GM23338 (cell line): ENCODE measurements at regions not wholly inside any gene's neighbourhood (a gene's known extent, or its start where the extent isn't known, plus 50 kb on each side); places are given as distances from the start of the nearest gene placed in this dataset.

Experiments
- ATAC-seq: fragments of 200-7000 bp; cut with Tn5 transposase; 3 replicates; pipeline ENCODE4 v1.9.1; 2020
- DNase-seq: peaks from one replicate; pipeline ENCODE4 v3.0.0-alpha.2; 2015; ENCODE audit warnings: low spot score
- H2AFZ ChIP-seq: fragments of 200-600 bp; sonication (generic); 2 replicates; pipeline ENCODE4 v1.8.0; 2016; ENCODE audit warnings: antibody characterized with exemption, mild to moderate bottlenecking, moderate library complexity
- H3F3A ChIP-seq: fragments of 200-600 bp; sonication (generic); replicated peaks from 2 replicates; pipeline ENCODE4 v1.8.0; 2017; ENCODE audit warnings: antibody characterized with exemption, mixed run types, low read depth
- H3K27ac ChIP-seq: fragments of 200-600 bp; sonication (generic); 2 replicates; pipeline ENCODE4 v1.6.1; 2016; ENCODE audit warnings: low read depth
- H3K27me3 ChIP-seq: fragments of 200-600 bp; sonication (generic); 2 replicates; pipeline ENCODE4 v1.8.0; 2016; ENCODE audit warnings: mild to moderate bottlenecking, mixed run types, moderate library complexity; ENCODE audit not compliant: insufficient read depth
- H3K36me3 ChIP-seq: fragments of 200-600 bp; sonication (generic); 2 replicates; pipeline ENCODE4 v1.8.0; 2016; ENCODE audit warnings: mild to moderate bottlenecking; ENCODE audit not compliant: insufficient read depth
- H3K4me1 ChIP-seq: fragments of 200-600 bp; sonication (generic); 2 replicates; pipeline ENCODE4 v1.8.0; 2016; ENCODE audit warnings: mild to moderate bottlenecking, moderate library complexity; ENCODE audit not compliant: insufficient read depth
- H3K4me2 ChIP-seq: fragments of 200-600 bp; sonication (generic); 2 replicates; pipeline ENCODE4 v1.7.1; 2017; ENCODE audit warnings: mixed run types
- H3K4me3 ChIP-seq: fragments of 200-600 bp; sonication (generic); 2 replicates; pipeline ENCODE4 v1.6.1; 2016; ENCODE audit warnings: mixed run types
- H3K79me2 ChIP-seq: fragments of 200-600 bp; sonication (generic); replicated peaks from 2 replicates; pipeline ENCODE4 v1.8.0; 2017; ENCODE audit warnings: mild to moderate bottlenecking; ENCODE audit not compliant: insufficient read depth
- H3K9me2 ChIP-seq: fragments of 200-600 bp; sonication (generic); 2 replicates; pipeline ENCODE4 v1.8.0; 2017; ENCODE audit not compliant: insufficient read depth
- H4K20me1 ChIP-seq: fragments of 200-600 bp; sonication (generic); replicated peaks from 2 replicates; pipeline ENCODE4 v1.8.0; 2017; ENCODE audit warnings: mild to moderate bottlenecking; ENCODE audit not compliant: insufficient read depth
- H3K27ac Mint-ChIP-seq: 2 replicates; pipeline ENCODE4 v1.8.0; 2020; ENCODE audit warnings: inconsistent platforms, mild to moderate bottlenecking, moderate library complexity, mixed read lengths
- H3K27me3 Mint-ChIP-seq: 3 replicates; pipeline ENCODE4 v1.8.0; 2022; ENCODE audit warnings: low read depth, mild to moderate bottlenecking, moderate library complexity, mixed read lengths, inconsistent platforms; ENCODE audit not compliant: insufficient read depth, poor library complexity
- H3K36me3 Mint-ChIP-seq: 3 replicates; pipeline ENCODE4 v1.8.0; 2021; ENCODE audit warnings: low read depth, mild to moderate bottlenecking, inconsistent platforms, moderate library complexity, mixed read lengths
- H3K4me1 Mint-ChIP-seq: 3 replicates; pipeline ENCODE4 v1.8.0; 2020; ENCODE audit warnings: mild to moderate bottlenecking, inconsistent platforms, mixed read lengths
- H3K4me3 Mint-ChIP-seq: 3 replicates; pipeline ENCODE4 v1.8.0; 2021; ENCODE audit warnings: moderate library complexity, mild to moderate bottlenecking, inconsistent platforms, mixed read lengths
- H3K9me3 Mint-ChIP-seq: 3 replicates; pipeline ENCODE4 v1.8.0; 2020; ENCODE audit warnings: moderate library complexity, mild to moderate bottlenecking, inconsistent platforms, mixed read lengths
- CREB1 ChIP-seq: fragments of 250-450 bp; sonication (Bioruptor Pico); IDR thresholded peaks from 2 replicates; pipeline ENCODE4 v1.5.0; 2020; ENCODE audit warnings: low read depth, mild to moderate bottlenecking, moderate library complexity
- EZH2 ChIP-seq: fragments of 200-600 bp; sonication (generic); IDR thresholded peaks from one replicate; pipeline ENCODE4 v1.8.0; 2017; ENCODE audit warnings: antibody characterized with exemption, mild to moderate bottlenecking, low read depth; ENCODE audit not compliant: unreplicated experiment
- JUNB ChIP-seq: IDR thresholded peaks from one replicate; pipeline ENCODE4 v1.6.1; 2016; ENCODE audit warnings: antibody characterized with exemption; ENCODE audit not compliant: unreplicated experiment
- NANOG ChIP-seq: IDR thresholded peaks from 2 replicates; pipeline ENCODE4 v1.6.1; 2016; ENCODE audit warnings: antibody characterized with exemption, borderline replicate concordance
- POLR2AphosphoS5 ChIP-seq: IDR thresholded peaks from 2 replicates; pipeline ENCODE4 v1.6.1; 2016; ENCODE audit warnings: antibody characterized with exemption, low read depth
- REST ChIP-seq: IDR thresholded peaks from one replicate; pipeline ENCODE4 v1.6.1; 2018; ENCODE audit warnings: antibody characterized with exemption; ENCODE audit not compliant: unreplicated experiment
- ZNF114 ChIP-seq: fragments of 250-450 bp; sonication (Bioruptor Pico); IDR thresholded peaks from 2 replicates; pipeline ENCODE4 v1.5.0; 2020; ENCODE audit warnings: mild to moderate bottlenecking, moderate library complexity
- ZNF331 ChIP-seq: fragments of 250-450 bp; sonication (Bioruptor Pico); IDR thresholded peaks from 2 replicates; pipeline ENCODE4 v1.5.0; 2020; ENCODE audit warnings: low read depth, mild to moderate bottlenecking, moderate library complexity
- ZNF462 ChIP-seq: fragments of 250-450 bp; sonication (Bioruptor Pico); IDR thresholded peaks from 2 replicates; pipeline ENCODE4 v1.5.0; 2020; ENCODE audit warnings: mild to moderate bottlenecking, moderate library complexity

DNA sequence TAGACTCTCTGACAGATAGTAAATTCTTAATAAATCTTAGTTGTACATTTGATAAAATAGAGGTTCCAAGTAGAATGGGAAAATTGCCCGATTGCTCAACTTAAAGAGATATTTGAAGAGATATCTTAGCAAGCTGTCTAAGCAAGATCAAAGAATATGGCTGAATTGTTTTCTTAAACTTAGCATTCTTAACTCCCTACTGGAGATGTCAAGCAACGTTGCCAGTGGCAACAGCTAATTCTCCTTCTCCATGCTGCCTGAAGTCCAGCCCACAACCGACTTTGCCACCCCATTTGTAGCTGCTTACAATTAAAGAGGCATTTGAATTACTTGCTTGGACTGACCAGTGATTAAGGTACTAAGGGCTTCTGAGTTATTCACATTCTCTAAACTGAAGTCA, 94.4 kb downstream of the FAM181B start:
- no peak overlapping the region for H3K4me3 ChIP-seq
- H3F3A ChIP-seq: no peaks in the 10 kb centered on the region

More for the DNA sequence above, 94.4 kb downstream of the FAM181B start:
- ATAC-seq (no peak), DNase-seq (no peak)
- Histone ChIP-seq H3K4me2 (no peak overlapping the region), H3K79me2 (no peaks in the 10 kb centered on the region), H4K20me1 (no peaks in the 10 kb centered on the region), H2AFZ (no peak overlapping the region), H3K4me1 (no peaks in the 10 kb centered on the region), H3K27me3 (no peaks in the 10 kb centered on the region), H3K36me3 (no peaks in the 10 kb centered on the region), H3K27ac (no peak overlapping the region), H3K9me2 (peaks cover 3% of the 10 kb centered on the region; the same call in 1 of the 2 replicates)
- Mint-ChIP-seq H3K9me3 (peaks cover 8% of the 10 kb centered on the region; the same call in 1 of the 3 replicates), H3K27ac (no peak overlapping the region), H3K36me3 (peaks cover 2% of the 10 kb centered on the region; the same call in 1 of the 3 replicates), H3K27me3 (no peaks in the 10 kb centered on the region), H3K4me3 (no peak overlapping the region), H3K4me1 (no peaks in the 10 kb centered on the region)
- TF ChIP-seq ZNF114 (CRISPR knock-in tag) (no peak), POLR2AphosphoS5 (no peak), JUNB (no peak), ZNF462 (no peak), ZNF331 (CRISPR knock-in tag) (no peak), NANOG (no peak), CREB1 (CRISPR knock-in tag) (no peak), REST (no peak), EZH2 (no peak)
